ENCODE measurements at regions not wholly inside any gene's neighbourhood (a gene's known extent, or its start where the extent isn't known, plus 50 kb on each side); places are given as distances from the start of the nearest gene placed in this dataset.

GRCh38 chr1:219446288-219446687 lies 166.6 kb downstream of the ZC3H11B start:
- TF ChIP-seq CTCF (conservative IDR thresholded peaks at IDR 0.05; ENCODE audit: low read length) (no peak), EZH2phosphoT487 (IDR thresholded peaks at IDR 0.05; ENCODE audit: borderline replicate concordance, low read depth, low read length) (no peak)
